Prostate gland (tissue), 2 donors: ENCODE measurements at regions not wholly inside any gene's neighbourhood (a gene's known extent, or its start where the extent isn't known, plus 50 kb on each side); places are given as distances from the start of the nearest gene placed in this dataset.
A peak's percentile ranks its signal among the peaks of the same experiment; 100 is the strongest.

Experiments
- DNase-seq: peaks from one replicate; pipeline ENCODE4 v3.0.0-alpha.2; 2019; ENCODE audit warnings: low spot score
- H3K27ac ChIP-seq, 2 donors: fragments of 200-600 bp; sonication (generic); 2 replicates each; pipeline ENCODE4 v1.5.1; 2017 to 2019
- H3K27me3 ChIP-seq: fragments of 200-600 bp; sonication (generic); replicated peaks from 2 replicates; pipeline ENCODE4 v1.5.1; 2019; ENCODE audit not compliant: insufficient read depth
- H3K36me3 ChIP-seq, 2 donors: fragments of 200-600 bp; sonication (generic); 1 replicate in 1 of 2; 2 replicates in 1 of 2; pipeline versions ENCODE4 v1.5.1 to v1.8.1; 2017 to 2019
- H3K4me1 ChIP-seq: fragments of 200-600 bp; sonication (generic); replicated peaks from 2 replicates; pipeline ENCODE4 v1.5.1; 2019
- H3K4me3 ChIP-seq, 2 donors: fragments of 200-600 bp; sonication (generic); 2 replicates each; pipeline ENCODE4 v1.5.1; 2017 to 2019
- H3K9me3 ChIP-seq: fragments of 200-600 bp; sonication (generic); 2 replicates; pipeline ENCODE4 v1.5.1; 2017
- CTCF ChIP-seq, 4 experiments: fragments of 200-600 bp in 2 of 4; fragments of 450-650 bp in 2 of 4; sonication (generic) in 2 of 4; IDR thresholded peaks; 1 replicate in 3 of 4; 2 replicates in 1 of 4; pipeline ENCODE4 v1.5.1; 2016 to 2019; ENCODE audit warnings: antibody characterized with exemption in 4 of 4, mild to moderate bottlenecking in 2 of 4, moderate library complexity in 2 of 4
- POLR2A ChIP-seq: fragments of 450-650 bp; IDR thresholded peaks from one replicate; pipeline ENCODE4 v1.6.1; 2016; ENCODE audit warnings: antibody characterized with exemption, mild to moderate bottlenecking
- POLR2AphosphoS5 ChIP-seq: sonication (generic); formaldehyde crosslinking; IDR thresholded peaks from one replicate; pipeline ENCODE4 v1.6.1; 2017; ENCODE audit warnings: antibody characterized with exemption
- WGBS: methylation state at CpG from one replicate; pipeline ENCODE4 v1.1.5; 2018; 5-methylcytosine and 5-hydroxymethylcytosine counted together
- intact Hi-C: fragments of 100-400 bp; cut with DNase I; formaldehyde crosslinking; loops from one replicate; pipeline ENCODE4 v1.14.2; 2022

DNA sequence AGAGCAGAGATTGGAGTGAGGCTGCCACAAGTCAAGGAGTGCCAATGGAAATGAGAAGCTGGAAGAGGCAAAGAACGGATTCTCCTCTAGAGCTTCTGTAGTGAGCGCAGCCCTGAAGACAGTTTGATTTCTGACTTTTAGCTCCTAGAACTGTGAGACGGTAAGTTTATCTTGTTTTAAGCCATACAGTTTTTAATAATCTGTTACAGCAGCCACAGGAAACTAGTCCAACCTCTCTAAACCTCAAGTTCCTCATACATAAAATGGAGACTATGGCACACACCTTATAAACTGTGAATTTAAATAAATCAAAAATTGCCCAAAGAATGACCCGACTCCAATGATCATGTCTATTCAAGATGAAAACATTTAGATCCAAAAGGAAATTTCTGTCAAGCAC, 596.5 kb downstream of the BCL11A start:
- no peak overlapping the region for H3K4me3 ChIP-seq
- TF ChIP-seq POLR2A (no peak), CTCF (IDR thresholded peaks at IDR 0.05) (no peak), POLR2AphosphoS5 (no peak)
- no peak overlapping the region for H3K27ac ChIP-seq
- H3K9me3 ChIP-seq: no peaks in the 10 kb centered on the region
- H3K36me3 ChIP-seq: no peaks in the 10 kb centered on the region
- intact Hi-C loops: no loop called here
- DNase-seq: no peak
- H3K4me1 ChIP-seq: no peaks in the 10 kb centered on the region
- no peaks in the 10 kb centered on the region for H3K27me3 ChIP-seq
- WGBS: 85% methylated on average over 4 of the region's 4 CpGs

- WGBS: 28% methylated on average over 10 of the region's 10 CpGs
- Histone ChIP-seq H3K27me3 (no peaks in the 10 kb centered on the region), H3K27ac (no peak overlapping the region), H3K36me3 (no peaks in the 10 kb centered on the region), H3K9me3 (no peaks in the 10 kb centered on the region), H3K4me3 (no peak overlapping the region), H3K4me1 (no peaks in the 10 kb centered on the region)
- peak; percentile 7 for DNase-seq
- intact Hi-C loops: no loop called here
- TF ChIP-seq CTCF (IDR thresholded peaks at IDR 0.05) (no peak), POLR2A (no peak), POLR2AphosphoS5 (no peak)
These were observed 605.4 kb downstream of the BCL11A start for GRCh38 chr2:59947917-59948541.

DNA sequence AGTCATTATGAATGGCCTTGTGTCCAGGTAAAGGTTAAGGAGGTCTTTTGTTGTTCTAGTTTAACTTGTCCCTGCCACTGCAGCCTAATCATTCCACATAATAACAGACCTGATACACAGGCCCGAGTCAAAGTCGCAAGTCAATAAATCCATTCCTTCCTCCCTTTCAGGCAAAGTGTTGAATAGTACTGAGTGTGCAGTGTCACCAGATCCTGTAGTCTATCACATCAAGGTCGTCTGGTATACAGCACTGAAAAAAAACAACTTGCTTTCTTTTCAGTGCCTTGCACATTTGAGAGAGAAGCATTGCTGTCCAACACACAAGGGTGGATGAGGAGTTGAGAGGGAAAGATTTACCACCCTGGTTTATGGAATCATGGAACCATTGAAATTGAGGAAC, 606.2 kb downstream of the BCL11A start:
- intact Hi-C loops: no loop called here
- 53% methylated on average over 3 of the region's 3 CpGs for WGBS
- Histone ChIP-seq H3K36me3 (no peaks in the 10 kb centered on the region), H3K27ac (no peak overlapping the region), H3K4me3 (no peak overlapping the region), H3K27me3 (no peaks in the 10 kb centered on the region), H3K9me3 (no peaks in the 10 kb centered on the region), H3K4me1 (no peaks in the 10 kb centered on the region)
- TF ChIP-seq POLR2A: no peak
- no peak for TF ChIP-seq POLR2AphosphoS5
- no peak for TF ChIP-seq CTCF (IDR thresholded peaks at IDR 0.05)
- no peak for DNase-seq

DNA sequence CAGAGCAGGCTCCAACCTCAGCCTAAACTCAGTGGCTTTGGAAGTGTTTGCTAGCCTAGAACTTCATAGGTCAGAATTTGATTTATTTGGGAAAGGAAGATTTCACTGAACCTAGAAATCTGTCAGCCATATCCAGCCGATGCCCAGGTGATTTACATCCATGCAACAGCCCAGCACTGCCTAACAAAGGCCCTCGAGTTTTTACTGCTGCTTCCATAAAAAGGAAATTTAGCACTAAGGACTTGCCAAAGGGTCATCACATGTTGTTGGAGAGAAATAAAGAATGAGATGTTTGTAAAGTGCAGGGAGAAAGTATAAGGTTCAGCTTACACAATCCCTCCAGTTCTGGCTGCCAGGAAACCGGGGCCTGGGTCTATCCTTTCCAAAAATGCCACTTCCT, 614.2 kb downstream of the BCL11A start:
- TF ChIP-seq CTCF (IDR thresholded peaks at IDR 0.05): no peak
- no peak for TF ChIP-seq POLR2AphosphoS5
- no peak for TF ChIP-seq POLR2A
- no peak for DNase-seq
- 36% methylated on average over 3 of the region's 3 CpGs for WGBS
- Histone ChIP-seq H3K9me3 (no peaks in the 10 kb centered on the region), H3K4me1 (no peaks in the 10 kb centered on the region), H3K36me3 (no peaks in the 10 kb centered on the region), H3K4me3 (no peak overlapping the region), H3K27me3 (no peaks in the 10 kb centered on the region), H3K27ac (no peak overlapping the region)
- intact Hi-C loops: no loop called here

GRCh38 chr2:59938181-59938580, 615.3 kb downstream of the BCL11A start:
- no peaks in the 10 kb centered on the region for H3K27me3 ChIP-seq
- no peak for DNase-seq
- no peaks in the 10 kb centered on the region for H3K9me3 ChIP-seq
- 54% methylated on average over 2 of the region's 2 CpGs for WGBS
- no peaks in the 10 kb centered on the region for H3K36me3 ChIP-seq
- intact Hi-C loops: no loop called here
- no peak overlapping the region for H3K27ac ChIP-seq
- TF ChIP-seq POLR2A (no peak), CTCF (IDR thresholded peaks at IDR 0.05) (no peak), POLR2AphosphoS5 (no peak)
- no peaks in the 10 kb centered on the region for H3K4me1 ChIP-seq
- no peak overlapping the region for H3K4me3 ChIP-seq
